GM21381 (cell line): ENCODE measurements at regions not wholly inside any gene's neighbourhood (a gene's known extent, or its start where the extent isn't known, plus 50 kb on each side); places are given as distances from the start of the nearest gene placed in this dataset.

Experiments used
- ATAC-seq: cut with Tn5 transposase; IDR thresholded peaks from one replicate; pipeline ENCODE4 v1.9.1; 2021; ENCODE audit warnings: mild to moderate bottlenecking, moderate library complexity; ENCODE audit not compliant: unreplicated experiment

DNA sequence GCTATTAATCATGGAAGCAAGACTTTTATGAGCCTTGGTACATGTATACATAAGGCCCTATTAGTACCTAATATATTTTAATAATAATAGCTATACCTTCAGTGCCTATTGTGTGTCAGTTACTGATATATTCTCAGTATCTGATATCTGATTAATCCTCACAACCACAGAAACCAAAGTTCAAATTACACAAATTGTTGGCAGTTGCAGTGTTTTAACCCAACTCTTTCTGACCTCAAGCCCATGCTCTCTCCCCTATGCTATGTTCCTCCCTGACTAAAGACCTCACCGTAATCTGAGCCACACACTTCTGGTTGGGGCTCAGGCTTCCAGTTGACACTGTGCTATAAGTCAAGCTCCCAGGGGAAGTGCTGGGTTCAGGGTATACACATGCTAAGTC lies 214.4 kb downstream of the SPTSSA start:
- no peak for ATAC-seq

DNA sequence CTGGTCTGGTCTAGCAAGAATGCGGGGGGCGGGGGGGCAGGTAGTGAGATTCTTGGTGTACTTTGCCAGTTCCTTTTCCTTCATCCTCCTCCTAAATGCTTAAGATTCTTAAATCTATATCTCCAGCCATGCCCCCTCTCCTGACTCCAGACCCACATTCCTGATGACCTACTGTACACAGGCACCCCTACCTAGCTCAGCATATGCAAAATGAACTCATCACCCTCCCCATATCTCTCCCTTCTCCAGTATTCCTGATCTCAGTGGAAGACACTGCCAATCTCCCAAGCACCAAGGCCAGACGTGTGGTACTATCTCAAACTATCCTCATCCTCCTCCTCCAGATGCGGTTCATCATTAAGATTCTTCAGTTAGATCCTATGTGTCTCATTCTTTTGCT lies 215.8 kb downstream of the SPTSSA start:
- ATAC-seq, result no peak

DNA sequence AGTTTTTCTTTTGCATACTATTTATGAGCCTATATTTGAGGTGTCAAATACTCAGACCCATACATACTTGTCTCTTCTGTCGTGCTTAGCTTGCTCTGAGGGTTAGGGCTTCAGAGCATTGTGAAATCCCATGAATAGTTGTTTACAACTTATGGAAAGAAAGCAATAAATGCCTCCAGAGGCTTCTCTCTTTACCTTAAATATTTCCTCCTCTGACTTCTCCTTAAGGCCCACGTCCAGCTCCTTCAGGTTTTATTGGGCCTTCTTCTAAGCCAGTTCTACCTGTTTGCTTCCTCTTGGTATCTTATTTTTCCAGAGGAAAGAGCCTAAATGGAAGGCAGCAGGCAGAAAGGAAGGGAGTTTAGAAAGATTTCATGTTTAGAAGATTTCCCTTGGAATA lies 218.6 kb downstream of the SPTSSA start:
- ATAC-seq, result no peak

DNA sequence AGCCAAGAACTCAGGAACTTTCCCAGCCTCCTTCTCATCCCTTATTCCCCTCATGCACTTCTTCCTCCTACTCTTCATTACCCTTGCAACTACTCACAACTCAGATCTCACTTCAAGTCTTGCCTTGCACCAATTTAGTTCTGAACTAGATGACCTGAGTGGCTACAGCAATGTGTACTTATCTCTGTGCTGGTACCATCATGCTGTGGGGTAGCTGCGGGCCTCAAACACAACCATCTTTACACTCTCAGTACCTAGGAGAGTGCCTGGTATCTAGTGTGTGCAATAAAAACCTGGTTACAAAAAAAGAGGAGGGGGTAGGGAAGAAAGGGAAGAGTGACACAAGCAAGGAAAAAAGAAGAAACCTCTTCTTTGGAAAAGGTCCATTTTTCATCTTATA lies 219.0 kb downstream of the SPTSSA start:
- ATAC-seq, result no peak

DNA sequence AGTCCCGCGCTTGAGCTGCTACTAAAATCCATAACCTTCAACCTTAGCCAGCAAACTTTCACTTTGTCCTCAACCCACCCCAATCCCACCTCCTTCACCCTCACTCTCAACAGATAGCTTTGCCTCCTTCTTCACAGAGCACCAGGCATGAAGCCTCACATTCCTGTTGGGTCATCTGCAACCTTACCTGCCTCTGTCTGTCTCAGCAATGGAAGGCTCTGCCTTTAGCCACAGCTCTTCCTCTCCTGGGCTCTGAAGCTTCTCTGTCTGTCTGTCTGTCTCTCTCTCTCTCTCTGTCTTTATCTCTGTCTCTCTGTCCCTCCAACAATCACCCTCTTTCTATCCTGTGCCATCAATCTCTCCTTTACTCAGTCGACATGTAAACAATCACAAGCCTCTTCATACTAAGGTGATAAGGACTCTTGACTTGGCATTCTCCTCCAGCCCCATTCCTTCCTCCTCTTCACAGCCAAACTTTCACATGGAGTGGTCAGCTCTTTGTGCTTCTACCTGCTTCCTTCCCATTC lies 220.8 kb downstream of the SPTSSA start:
- no peak for ATAC-seq

DNA sequence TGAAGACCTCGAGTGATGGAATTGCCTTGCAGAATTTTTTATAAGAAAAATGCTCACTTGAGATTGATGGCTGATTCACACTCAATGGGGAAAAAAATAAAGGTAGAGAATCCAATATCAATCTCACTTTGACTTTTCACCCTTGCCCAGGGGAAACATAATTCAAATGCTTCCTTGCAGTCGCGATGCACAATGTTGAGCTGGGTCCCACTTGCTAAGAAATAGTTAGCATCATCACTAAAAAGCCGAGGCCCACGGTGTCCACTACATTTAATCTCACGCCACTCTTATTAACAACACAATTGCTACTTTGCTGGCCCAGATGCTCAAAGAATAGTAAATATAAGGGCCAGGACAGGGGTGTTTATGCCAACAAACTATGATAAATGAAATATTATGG lies 223.4 kb downstream of the SPTSSA start:
- ATAC-seq, result no peak

DNA sequence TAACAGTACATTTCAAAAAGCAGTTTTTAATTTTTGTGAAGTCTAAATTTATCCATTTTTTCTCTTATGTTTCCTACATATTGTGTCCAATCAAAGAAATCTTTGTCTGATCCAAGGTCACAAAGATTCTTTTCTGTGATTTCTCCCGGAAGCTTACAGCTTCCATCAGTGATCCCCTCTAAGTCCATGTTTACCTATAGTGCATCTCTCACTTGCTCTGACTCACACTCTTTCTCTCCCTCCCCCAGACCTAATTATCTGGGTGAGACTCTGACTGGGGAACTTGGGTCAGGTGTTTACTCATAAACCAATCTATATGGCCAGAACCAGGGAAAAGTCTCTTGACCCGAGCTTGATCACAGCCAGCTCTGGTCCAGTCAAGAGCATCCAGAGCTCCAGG lies 224.4 kb downstream of the SPTSSA start:
- ATAC-seq, result no peak

DNA sequence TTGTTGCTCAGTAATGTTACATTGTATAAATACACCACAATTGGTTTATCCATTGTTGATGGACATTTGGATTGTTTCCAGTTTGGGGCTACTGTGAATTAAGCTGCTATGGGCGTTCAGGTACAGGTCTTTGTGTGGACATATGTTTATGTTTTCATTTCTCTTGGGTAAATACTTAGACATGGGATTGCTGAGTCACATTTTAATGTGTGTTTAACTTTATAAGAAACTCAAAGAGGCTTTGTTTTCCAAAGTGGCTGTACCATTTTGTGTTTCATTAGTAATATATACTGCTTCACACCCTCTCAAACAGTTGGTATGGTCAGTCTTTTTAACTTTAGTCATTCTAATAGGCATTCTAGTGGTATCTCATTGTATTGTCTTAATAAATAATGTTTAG lies 225.0 kb downstream of the SPTSSA start:
- no peak for ATAC-seq

DNA sequence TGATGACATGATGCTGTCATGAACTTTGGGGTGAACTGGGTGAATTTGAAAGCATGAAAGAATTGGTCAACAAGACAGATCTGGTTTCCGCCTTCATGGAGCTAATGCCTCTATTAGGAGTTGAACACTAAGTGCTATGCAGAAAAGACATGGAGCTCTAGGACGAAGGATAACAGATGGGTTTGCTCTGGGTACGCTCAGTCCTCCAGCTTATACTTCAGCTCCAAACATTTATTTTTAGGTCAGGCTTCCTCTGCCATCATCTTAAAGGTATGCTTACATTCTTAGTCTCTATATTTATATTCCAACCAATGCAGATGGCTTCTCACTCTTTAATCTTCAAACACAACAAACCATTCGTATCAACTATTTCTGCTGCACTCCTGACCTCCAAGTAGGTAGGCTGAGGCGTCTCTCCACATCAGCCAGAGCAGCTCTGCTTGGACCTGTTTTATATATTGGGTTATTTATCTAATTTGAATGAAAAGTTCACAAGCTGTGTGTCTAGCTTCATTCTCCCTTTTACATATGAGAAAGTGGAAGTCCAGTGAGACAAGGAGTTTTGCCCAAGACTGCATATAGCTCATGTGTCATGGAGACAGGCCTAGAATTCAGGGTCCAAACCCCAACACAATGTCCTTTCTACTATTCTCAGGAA lies 226.3 kb downstream of the SPTSSA start:
- no peak for ATAC-seq

DNA sequence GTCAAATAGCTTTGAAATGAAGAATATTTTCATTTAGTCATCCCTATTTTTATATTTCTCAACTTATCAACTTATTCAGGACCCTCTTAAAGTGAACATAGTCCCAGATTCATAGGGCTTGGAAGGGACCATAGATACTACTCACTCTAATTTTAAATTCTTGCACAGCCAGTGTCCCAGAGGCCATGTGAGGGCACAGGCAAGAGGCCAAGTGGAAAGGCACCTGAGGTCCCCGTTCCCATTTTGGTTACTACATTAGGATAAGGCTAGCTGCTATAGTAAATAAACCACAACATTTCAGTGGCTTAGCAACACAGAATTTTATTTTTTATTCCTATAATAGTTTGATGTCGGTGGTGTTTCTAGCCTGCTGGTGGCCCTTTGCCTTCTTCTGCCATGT lies 227.8 kb downstream of the SPTSSA start:
- ATAC-seq, result no peak

DNA sequence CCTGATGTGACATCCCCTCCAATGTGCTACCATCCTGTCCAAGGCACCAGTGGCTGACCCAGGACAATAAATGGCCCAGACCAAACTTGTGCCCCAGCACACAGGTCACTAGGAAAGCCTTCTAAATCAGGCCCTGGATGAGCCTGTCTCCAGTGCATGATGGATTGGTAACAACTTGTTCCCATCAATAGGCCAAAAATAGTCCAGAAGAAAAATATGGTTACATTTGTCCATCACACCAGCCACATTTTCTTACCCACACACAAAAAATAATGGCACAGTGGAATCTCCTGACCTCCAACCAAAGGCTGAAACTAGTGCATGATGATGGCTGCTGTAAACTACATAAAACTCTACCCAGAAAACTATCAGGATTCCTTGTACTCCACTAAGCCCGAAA lies 228.4 kb downstream of the SPTSSA start:
- no peak for ATAC-seq

DNA sequence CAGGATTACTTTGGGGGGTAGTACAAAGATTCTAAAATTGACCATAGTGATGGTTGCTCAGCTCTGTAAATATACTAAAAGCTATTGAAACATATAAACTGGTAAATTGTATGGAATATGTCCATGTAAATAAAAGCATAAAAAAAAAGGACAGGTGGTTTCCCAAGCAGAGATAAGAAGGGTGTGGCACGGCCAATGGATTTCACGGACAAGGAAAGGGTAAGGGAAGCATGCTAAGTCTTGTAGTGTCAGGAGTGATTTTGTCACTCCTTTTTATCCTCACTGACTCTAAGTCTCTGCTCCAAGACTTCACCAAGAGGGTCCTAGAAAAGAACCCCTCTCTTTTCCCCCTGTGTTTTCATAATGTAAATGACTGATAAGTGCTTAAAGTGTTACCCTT lies 229.2 kb downstream of the SPTSSA start:
- ATAC-seq, result no peak

DNA sequence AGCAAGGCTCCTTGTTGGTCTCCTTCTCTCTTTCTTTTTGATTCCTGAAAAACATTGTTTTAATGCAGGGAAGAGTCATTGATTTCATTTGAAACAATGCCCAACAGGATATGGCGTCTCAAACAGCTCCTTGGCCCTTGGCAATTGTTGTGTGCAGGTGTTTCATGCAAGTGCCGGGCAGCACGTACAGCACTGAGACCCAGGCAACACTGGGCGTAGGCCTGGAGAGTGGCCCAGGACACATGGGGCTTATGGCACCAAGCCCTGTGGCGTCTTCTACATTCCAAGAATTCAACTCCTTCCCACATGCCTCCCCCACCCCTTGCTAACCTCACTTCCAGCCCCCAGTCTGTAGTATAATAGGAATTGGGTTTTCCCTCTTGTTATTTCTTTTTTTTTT lies 230.4 kb downstream of the SPTSSA start:
- no peak for ATAC-seq

DNA sequence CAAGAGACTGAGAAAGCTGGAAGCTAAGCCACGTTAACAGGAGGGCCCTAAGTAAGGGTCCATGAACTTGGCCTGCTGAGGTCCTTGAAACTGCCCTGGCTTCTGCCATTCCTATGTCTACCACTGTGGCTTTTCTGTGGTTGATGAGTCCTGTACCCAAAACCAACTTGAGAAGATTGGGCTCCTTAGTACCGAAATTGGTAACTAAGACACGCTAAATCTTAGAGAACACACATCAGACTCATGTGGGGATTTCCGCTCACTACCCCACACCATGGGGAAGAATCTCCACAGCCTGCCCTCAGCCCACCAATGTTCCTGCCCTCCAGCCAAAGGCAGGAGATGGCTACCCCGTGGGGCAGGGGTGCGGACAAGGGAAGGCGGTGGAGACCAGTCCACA lies 232.9 kb downstream of the SPTSSA start:
- no peak for ATAC-seq

DNA sequence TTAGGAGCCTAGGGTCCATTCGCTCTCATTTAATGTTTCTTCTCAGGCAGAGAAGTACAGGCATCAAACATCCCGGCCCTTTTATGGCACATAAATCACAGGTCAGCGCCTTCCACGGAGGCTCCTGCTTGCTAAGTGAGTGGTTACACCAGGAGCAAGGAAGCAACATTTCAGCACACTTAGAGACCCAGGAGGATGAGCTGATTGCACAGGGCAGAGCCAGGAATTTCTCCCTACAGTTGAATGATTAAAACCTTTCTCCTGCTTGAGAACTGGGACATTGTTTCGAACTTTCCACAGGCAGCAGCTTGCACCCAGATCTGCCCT lies 233.4 kb downstream of the SPTSSA start:
- no peak for ATAC-seq

DNA sequence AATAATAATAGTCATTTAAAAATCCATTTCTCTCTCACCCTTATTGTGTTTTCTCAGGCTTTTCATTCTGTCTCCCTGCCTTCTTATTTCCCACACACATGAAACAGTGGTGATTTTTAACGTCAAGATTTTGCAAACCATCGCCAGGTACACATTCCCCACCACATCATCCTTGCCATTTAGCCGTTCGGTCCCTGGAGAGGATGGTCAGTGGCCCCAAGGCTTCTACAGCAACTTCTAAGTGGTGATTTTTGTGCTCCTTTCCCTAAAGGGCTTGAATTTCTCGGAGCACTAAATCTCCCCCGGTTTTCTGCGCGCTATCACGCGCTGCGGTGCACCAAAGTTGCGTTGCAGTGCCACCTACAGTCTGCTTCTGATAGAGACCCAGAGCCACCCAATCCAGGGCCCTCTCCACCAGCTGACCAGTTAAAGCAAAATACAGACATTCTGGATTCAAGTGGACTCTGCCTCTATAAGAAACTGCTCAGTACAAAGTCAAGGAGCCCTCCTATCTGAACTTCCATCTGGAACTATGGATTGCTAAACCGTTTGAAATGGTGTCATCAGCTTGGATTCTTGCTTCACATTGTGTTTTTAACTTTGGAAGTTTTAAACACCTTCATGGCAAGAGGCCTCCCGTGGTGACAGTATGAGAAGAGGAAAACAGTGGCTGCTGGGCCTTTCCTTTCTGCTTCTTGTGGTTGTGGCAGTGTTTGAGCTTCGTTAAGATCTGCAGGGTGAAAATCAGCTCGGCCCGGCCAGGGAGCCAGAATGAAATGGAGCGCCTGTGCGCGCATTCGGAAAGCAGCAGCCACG lies 234.0 kb downstream of the SPTSSA start:
- peak; percentile 72 for ATAC-seq

DNA sequence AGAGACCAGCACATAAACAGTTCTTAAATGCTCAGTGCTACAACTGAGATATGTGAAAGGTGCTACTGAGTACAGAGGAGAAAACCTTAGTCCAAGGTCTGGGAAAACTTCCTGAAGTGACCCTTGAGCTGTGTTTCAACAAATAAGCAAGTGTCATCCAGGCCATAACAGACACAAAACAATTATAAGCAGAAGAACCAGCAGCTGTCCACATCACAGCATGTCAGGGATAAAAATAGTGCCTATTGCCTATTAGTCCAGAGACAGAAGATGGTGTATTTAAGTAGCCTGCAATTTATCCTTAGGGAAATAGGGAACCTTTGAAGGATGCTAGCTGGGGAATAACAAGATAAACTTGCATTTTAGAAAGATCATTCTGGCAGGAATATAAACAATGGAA lies 237.8 kb downstream of the SPTSSA start:
- no peak for ATAC-seq

DNA sequence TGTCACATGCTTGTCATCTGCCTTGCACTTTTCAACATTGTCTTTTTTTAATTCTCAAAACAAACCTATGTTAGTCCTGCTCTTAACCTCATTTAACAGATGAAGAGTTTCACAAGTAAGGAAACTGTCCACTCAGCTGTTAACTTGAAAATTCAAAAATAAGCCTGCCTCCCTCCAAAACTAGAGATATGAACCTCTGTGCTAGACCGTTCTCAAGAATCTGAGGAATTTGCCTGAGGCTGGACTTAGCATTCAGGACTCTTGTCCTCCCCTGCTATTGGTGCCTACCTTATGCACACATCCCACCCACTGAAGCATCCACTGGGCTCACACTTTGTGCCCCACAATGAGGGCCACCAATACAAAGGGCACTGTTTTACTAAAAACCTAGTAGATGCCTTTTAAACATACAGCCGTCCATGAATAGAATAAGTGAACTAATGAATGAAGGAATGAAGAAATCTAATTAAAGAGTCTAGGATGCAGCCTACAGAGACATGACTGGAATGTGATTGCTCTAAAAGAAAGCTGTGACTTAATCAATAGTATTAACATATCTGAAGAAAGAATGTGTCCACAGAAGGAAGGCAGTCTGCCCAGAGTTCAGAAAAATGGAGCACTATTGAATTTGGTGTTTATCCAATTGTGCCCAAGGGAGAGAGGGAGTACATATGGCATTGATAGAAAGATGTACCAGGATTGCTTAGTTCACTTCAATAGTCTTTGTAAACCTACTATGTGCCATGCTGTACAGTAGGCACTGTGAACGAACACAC lies 238.5 kb downstream of the SPTSSA start:
- no peak for ATAC-seq

DNA sequence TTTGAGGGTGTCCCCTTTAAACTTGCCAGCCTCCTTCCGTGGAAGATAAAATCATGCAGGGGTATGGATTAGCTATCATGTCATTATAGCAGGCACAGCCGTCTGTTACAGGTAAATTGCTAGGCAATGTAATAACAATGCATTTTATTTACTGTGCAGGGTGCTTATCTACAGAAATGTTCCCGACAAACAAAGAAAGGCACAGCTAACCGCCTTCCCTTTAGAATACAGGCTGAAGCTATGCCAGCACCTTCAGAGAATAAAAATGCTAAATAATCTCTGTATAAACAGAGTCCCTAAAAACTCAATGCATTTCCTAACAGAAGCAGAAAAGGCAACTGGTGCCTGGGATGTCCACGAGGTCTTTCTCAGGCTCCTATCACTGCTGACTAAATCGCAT lies 239.2 kb downstream of the SPTSSA start:
- no peak for ATAC-seq

DNA sequence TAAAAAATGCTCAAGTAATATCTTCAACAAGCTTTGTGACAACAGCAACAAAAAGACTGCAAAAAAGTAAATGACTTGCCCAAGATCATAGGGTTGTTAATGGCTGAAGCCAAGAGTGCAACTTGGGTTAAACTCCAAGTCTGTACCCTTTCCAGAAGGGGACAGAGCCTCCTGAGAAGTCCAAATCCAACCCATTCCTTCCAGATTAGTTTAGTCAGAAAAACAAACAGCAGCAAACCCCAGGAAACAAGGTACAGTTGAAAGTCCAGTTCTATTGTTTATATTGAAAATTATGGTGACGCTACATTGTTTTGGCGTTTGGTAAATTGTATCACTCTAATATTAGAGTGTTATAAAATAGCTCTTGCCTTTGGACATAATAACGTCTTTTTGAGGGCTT lies 239.9 kb downstream of the SPTSSA start:
- no peak for ATAC-seq

DNA sequence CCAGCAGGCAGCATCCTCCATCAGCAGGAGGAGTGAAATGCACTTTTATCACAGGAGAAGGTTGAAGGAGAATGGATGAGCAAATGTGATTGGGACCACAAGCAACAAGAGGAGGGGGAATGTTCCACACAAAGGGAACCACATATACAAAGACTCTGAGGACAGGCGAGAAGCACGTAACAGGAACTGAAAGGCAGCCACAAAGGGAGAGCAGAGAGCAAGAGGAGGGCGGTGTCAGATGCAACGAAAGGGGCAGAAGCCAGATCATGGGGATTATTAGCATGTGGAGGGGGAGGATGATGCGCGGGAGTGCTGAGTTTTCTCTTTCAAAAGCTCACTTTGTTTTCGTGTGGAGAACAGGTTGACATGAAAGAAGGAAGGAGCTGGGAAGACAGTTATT lies 241.1 kb downstream of the SPTSSA start:
- ATAC-seq, result no peak

DNA sequence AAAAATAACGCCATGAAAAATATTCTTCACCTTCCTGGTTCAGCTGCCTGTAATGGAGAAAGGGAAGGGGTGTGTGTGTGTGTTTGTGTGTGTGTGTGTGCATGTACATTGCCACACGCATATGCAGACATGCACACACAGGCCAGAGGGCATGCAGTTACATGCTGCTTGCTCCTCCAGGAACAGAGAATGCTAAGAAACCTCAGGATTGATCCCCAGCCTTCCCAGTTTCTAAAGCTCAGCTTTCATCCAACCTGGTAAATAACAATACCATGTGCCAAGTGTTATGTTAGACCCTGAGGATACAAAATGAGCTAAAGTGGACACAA lies 241.7 kb downstream of the SPTSSA start:
- no peak for ATAC-seq
